CD4-positive, alpha-beta T cell treated with Interleukin-2 at 100 ng/mL for 4 hours (primary cell): ENCODE measurements at regions not wholly inside any gene's neighbourhood (a gene's known extent, or its start where the extent isn't known, plus 50 kb on each side); places are given as distances from the start of the nearest gene placed in this dataset.

Experiments used
- DNase-seq: peaks from one replicate; pipeline ENCODE4 v3.0.0-alpha.2; 2020; ENCODE audit warnings: low spot score

DNA sequence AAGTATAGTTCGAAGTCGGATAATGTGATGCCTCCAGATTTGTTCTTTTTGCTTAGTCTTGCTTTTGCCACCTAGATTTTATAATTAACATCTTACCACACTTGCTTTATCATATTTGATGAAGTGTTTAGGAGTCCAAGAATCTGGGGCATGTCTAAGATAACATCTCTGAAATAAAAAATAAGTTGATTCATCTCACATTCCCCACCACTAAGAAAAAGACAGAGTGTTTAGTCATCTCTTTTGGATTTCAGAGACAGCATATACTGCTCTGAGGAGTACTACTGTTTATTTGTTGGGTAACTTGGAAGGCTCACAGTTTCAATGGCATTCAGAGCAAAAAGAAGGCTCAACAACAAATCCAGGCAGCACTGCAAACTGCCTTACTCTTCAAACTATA is 324.2 kb upstream of the ATP11B start:
- no peak for DNase-seq

DNA sequence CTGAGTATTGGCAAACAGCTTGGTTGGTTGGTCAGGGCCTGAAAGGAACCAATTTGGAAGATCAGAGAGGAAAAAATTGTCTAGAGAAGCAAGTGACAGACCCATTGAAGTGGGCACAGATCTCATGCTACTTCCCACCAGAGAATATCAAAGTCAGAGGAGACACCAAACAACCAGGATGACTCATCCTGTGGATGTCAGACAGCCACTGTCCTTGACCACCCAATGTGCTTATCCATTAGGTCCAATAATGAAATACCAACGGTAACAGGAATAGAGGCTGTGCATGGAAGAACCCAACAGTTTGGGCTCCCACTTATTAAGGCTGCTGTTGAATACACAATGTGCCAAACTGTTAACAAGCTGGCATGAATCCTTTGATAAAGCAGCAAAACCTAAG is 323.1 kb upstream of the ATP11B start:
- DNase-seq: no peak

DNA sequence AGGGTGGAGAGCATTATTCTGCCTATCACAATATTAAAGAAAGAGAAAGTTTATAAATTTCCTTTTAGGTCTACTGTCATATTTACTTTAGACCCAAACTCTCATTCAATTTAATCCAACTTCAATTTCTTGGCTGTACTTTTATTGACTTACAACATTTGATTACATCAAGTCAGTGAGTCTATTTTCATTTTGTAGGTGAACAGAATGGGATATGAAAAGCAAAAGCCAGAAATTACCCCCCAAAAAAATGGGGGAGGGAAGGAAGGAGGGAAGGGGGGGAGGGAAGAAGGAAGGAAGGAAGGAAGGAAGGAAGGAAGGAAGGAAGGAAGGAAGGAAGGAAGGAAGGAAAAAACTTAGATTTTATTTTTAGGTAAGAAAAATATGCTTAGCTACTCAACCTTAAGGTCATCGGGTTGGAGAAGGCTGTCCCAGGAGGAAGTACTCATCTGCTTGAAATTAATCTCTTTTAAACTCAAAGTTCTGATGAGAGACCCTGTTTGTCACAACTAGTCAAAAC is 320.1 kb upstream of the ATP11B start:
- no peak for DNase-seq

DNA sequence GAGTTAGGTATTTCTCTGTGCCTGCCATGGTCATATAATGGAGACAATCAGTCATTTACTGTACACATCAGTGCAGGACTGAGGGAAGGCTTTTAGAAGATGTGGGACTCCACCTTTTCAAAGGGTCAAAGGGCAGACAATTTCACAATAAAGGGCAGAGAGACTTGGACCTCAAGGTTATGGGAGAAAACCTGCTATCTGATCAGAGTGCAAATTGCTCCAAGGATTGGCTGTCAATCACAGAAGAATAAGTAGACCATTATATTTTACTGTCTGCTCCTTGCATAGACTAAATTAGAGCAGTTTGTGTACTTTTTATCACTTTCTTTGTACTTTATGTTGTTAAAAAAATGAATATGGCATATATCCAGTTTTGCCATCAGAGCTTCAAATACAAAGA is 314.9 kb upstream of the ATP11B start:
- no peak for DNase-seq

DNA sequence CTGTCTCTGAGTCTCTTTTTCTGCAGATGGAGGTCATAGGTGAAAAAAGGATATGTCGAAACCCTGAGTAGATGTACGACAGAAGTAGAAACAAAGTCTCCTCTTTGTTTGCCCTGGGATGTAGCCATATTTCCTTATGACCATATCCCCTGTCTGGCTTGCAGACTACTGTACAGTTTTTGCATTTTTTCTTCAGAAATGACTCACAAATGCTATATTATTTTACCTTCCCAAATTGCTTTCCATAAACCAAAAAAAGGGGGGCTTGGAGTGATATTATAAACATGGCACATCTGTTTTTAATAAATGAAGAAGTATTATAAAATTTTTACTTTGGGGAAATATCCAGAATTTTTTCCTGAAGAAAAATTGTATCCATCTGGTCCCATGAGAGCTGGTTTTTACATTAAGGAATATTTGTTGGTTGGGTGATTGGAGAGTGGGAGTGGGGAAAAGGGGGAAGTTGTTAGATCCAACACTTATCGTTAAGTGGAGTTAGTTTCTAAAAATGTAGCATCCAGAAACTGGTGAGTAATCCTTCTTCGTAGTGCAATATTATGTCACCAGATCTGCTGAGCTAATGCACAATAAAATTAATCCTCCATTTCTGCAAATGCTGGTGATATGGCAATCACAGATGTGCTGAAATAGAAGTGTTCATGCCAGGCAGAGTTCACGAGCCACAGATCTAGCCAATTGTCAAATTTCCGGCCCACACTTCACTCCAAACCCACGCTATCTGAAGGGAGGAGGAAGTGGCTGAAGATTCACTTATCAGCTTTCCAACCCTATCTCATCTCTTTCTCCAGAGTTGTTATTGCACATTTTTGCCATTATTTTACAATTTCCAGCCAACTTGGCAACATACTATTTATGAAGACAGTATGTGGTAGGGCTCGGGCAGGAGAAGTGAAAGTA is 313.6 kb upstream of the ATP11B start:
- DNase-seq: no peak

DNA sequence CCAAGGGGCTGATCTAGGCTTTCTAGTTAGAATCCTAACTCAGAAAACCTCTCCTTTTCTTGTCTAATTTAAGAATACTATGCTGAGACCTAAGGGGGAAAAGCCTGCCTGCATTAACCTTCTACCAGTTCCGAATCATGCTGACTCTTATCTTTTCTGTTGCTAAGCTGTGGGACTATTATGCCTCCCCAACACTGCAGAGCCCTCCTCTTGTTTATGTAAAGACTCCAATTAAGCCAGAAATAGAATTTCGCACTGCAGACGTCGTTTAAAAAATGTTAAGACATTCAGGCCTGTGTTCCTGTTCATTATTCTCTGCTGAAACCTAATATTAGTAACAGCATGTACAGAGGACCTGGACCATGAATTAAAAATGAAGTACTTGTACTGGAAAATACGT is 310.6 kb upstream of the ATP11B start:
- DNase-seq: no peak

DNA sequence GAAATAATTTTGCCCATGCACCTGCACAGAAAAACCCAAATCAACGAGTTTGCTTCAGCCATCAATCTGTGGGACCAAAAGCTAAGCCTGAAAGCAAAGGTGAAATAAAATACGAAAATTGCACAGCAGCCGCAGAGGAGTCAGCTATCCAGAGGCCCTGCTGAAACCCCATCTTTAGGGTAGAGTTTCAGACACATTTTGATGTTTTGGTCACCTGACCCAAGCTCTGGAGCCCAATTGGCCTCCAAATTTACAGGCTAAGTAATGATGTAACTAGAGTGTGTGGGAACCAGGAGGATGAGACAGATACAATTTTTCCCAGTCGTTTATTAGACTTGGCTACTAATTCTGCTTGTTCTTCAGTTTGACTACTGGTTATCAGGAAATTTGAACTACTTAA is 308.6 kb upstream of the ATP11B start:
- DNase-seq: no peak

DNA sequence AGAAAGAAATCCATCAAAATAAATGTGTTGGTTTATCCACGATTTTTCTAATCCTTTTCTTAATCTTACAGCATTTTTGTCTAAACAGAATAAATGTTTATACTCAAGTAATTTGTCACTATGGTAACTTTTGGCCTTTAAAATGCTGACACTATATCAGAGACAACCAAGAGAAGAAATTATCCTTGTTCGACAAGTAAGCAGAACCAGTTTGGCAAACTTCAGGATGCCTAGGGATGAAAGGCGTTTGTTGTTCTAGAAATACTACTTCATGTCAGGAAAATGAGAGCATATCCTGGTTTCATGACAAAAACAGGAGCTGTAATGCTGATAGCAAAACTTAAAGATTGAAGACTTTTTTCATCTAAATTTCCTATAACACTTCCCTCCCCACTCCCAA is 308.0 kb upstream of the ATP11B start:
- no peak for DNase-seq

DNA sequence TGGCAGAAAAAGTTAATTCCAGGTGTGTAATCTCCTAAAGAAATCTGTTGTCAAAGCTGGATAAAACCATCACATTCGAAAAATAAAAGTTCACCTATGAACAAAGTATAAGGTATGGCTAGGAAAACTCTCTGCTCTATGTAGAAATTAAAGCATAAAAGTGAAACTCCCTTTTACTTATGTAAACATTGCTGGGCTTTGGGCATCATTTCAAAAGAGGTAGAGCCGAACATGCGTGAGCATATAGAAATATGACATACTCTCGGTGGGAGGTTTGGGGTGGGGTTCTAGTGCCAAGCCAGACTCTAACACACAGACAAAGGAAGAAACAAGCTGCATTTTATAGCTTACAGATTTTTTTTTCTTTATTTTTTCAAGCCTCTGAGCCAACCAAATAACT is 306.8 kb upstream of the ATP11B start:
- no peak for DNase-seq

DNA sequence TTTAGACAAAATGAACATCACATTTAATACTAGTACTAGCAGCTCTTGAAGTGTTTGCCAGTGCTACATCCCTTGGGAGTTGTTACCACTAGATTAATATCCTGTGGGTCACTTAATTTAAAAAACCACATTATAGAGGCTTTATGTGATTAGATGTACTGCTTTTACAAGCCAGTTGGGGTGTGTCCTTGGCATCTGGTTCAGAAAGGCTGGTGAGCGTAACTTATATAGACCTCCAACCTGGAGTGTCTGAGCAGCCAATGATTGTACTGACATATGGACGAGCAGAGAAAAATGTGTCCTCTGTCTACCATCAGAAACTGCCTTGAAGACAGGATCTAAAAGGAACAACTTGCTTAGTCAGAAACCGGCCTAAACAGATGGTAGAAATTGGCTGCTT is 306.2 kb upstream of the ATP11B start:
- no peak for DNase-seq

DNA sequence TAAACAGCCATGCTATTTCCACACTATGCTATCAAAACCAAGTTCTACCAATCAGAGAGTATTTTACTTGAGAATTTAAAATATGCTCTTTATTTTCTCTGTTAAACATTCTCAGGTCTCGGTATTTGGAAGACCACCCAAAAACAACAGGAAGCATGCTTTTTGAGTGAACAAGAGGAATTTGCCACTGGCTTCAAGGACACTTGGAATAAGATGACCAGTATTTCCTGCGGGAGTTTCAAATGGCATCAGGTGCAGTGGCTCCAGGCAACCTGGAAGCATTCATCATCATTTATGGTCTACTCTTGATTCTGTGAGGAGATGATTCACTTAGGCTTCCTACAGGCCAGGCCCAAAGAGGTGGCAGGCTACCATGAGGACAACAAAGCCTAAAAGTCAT is 305.7 kb upstream of the ATP11B start:
- no peak for DNase-seq

DNA sequence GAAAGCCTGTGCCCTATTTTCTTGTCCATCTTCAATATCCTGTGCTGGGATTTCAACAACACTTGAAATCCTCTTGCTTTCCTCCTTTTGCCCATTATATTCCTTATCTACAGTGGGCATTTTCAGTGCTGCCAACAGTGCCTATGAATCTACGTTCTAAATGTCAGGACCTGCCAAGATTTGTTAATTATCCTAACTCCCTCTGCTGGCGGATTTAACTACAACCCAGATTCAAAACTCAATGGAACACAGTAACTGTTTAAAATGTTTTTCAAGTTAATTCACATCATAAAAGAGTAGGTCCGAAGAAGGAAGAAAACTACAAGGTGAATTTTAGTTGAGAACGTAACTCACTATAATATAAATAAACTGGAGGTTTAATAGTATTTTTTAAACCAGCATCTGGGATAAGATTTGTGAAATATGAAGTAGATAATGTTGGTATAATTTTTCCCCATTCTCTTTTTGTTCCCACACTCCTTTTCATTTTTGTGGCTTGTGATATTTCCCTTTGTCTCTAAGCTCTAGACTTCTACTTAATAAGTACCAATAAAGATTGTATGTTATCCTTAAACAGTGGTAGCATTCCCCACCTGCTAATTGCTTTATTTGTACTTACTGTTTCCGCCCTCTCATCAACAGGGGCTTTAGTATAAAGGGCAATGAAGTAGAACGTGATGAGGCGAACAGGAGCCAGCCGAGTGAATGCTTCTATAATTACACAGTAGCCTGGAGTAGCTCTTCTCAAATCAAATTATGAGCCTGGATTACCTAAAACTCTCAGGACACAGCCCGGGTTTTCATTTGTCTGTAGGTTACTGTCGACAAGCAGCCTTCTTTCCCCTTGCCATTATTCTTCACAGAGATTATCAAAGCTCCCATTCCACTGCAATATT is 302.5 kb upstream of the ATP11B start:
- no peak for DNase-seq

DNA sequence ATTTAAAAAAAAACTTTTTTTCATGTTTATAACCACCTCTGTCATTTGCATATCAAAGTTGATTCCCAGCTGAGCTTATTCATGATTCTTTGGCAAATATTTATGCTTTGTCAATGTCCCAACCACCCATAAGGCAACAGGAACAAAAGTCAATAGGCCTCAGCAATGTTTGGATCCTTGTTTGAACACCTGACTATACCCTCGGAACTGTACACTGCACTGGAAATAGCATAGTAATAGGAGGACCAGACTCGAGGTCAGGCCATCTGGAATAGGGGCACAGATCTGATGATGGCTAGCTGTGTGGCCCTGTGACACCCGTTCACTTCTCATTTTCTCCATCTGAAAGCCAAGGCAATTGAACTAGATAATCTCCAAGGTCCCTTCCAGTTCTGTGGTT is 301.7 kb upstream of the ATP11B start:
- no peak for DNase-seq

DNA sequence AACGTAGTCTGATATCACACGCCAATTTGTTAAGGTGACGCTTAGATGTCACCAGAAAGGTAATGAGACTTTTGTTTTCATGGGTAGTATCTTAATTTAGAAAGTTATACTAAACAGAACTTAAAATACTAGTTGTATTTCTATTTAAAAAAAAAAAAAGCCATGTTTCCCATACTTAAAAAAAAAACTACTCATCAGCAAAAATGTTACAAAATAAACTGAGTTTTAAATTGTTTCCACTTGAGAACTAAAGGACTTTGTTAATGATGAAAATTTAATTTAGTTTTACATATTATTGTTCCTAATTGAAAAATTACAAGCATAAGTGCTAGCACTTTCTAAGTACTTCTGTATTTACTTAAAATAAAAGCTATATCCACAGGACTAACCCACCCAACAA is 300.8 kb upstream of the ATP11B start:
- no peak for DNase-seq

DNA sequence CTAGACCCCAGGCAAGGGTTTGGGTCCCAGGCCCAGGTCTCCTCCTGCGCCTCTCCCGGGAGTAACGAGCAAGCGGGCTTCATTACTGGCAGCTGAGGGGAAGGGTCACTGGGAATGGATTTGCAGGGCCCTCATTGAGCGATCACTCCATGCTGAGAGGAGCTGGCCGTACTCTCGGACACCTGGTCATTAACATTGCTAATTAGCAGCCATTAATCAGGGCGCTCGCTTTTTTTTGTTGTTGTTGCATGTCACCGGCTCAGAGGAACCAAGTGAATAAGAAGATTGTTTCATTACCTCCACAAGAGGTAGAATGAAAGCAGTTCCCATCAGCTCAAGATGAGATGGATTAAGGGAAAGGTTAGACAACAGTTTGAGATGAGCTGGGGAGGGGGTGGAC is 293.0 kb upstream of the ATP11B start:
- DNase-seq: no peak

DNA sequence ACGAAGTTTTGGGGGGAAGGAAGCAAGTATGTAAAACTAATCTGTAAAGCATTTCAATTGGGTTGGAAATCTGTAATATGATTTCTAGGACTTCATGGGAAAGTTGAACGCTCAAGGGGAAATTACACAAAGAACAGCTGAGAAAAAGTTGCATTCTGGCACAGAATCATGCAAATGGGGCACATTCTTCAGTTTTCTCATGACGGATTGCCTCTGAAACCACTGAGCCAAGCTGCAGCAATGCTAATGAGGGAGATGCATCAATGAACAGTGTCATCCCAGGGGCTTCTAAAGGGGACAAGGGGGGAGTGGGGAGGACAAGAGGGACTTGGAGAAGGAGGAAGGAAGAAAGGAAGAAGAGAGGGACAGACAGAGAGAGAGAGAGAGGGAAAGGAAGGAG is 291.4 kb upstream of the ATP11B start:
- DNase-seq: no peak

DNA sequence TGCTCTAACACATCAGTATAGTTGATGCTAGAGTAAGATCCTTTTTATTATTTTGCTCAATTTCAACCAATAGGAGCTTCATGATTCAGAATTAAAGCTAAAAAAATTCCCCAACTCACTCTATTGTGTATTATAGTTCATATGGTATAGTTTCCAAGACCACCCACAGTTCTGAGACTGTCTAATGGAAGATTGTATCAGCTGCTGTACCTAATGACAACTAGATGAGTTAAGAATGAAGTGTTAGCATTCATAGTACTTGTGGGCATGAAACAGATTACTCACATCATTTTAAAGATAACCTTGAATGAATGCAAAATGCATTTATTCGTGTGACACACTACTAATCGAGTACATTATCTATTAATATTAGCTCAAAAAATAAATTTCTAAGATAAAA is 289.9 kb upstream of the ATP11B start:
- no peak for DNase-seq

DNA sequence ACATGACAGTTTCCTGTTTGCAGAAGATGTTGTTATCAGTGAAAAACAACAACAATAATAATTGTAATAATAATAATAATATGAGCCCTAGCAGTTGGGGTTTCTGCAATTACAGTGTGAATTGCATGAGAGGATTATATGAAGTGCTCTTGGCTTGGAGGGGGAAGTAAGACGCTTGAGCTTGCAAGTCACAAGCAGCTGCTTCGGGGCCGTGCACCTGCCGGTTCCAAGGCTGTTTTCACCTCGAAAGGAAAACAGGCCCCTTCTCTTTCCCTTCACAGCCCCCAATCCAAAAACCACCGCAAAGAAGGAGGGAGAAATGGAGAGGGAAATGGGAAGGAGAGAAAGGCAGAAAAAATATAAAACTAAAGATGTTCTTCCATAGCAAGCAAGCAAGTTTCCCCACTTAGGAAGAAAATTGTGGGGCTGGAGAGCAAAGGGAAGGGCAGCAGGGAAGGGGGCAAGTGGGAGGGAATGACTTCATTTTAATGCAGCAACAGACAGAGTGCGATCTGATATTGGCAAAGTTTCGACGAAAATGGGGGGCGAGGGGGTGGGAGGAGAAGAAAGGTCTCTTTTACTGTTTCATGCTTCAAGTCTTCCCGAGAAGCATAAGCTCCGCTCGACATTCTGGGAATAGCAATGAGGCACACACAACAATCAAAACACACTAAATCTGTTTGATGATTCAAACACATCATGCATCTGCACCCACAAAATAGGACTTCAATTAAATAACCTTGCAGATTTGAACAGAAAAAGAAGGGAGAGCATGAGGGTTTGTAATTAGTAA is 284.2 kb upstream of the ATP11B start:
- DNase-seq: no peak

DNA sequence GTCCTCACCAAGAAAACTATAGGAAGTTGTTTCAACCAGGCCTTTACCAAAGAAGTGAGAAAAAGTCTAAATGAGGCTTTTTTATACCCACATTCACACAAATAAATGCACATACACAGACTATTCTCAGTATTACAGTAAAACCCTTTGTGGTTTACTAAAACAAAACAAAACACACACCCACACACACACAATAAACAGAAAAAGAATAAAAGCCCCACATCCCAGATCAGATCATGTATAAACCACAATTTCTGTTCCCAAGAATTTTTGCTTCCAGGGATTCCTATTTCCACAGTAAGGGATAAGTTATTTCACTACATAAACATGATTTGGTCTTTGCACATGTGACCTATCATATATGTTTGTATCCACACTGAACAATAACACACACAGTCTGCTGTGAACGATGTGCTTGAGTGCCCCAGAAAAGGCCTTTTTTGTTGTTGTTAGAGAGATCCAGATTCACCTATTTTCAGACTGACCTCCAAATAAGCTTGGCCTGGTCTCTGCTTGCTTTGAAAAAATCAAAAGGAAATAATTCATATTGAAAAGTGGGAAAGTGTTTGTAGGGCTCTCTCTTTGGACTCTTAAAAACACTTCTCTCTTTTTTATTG is 283.4 kb upstream of the ATP11B start:
- no peak for DNase-seq

DNA sequence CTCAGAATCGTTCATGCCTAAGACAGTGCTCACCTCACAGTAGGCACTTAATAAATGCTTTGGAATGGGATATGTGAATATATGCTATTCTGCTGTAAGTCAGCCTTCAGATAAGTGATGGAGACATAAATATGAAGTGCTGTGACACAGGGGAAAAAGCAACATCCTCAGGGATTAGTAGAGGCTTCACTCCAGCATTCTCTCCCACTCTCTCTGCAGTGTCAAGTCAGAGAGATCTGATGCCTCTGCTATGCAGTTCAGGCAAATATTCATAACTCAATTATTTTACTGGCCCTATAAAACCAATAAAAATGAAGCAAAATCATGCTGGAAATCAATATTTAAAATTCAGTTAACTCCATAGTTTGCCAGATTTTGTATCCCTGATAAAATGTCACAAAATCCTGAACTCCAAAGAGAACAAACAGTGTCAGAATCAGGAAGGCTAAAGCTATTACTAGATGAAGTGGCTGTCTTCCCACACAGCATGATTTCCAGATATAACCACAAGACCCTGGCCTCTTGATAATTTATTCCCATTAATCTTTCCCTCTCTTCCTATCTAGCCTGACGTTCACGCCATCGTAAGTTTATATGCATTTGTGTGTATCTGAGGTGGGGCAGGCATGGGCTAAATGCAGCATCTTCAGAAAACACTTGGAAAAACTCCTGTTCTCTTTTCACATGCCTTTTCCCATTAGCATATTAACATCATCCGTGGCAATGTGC is 278.9 kb upstream of the ATP11B start:
- DNase-seq: no peak
